ENCODE measurements at regions not wholly inside any gene's neighbourhood (a gene's known extent, or its start where the extent isn't known, plus 50 kb on each side); places are given as distances from the start of the nearest gene placed in this dataset.

GRCh38 chr22:49620666-49621065 is 207.0 kb downstream of the BRD1 start:
- no peak for TF ChIP-seq POLR2A (IDR thresholded peaks at IDR 0.05; ENCODE audit: low read depth, low read length)
- TF ChIP-seq POLR2AphosphoS5 (IDR thresholded peaks at IDR 0.05; ENCODE audit: low read depth, low read length) = no peak
- no peak for TF ChIP-seq POU2F2 (IDR thresholded peaks at IDR 0.05; ENCODE audit: low read depth, low read length)
- TF ChIP-seq SPI1 (IDR thresholded peaks at IDR 0.05; ENCODE audit: low read depth, low read length) = no peak

Data from GM12891 (cell line).